AG04449 (cell line): ENCODE measurements at regions not wholly inside any gene's neighbourhood (a gene's known extent, or its start where the extent isn't known, plus 50 kb on each side); places are given as distances from the start of the nearest gene placed in this dataset.
"Not testable (repeated sequence)": the region's sequence is repeated elsewhere in the genome, so short reads cannot be mapped to it uniquely, and the experiment has no call there.

Source experiments
- CTCF ChIA-PET: fragments of 350-600 bp; formaldehyde crosslinking; extraction: SDS; loops from one replicate; lab custom pipeline; 2021; ENCODE audit warnings: antibody characterized with exemption; lab: Yijun Ruan, JAX
- POLR2A ChIA-PET: fragments of 400-600, 350-600 bp; formaldehyde crosslinking; extraction: SDS; loops from one replicate; lab custom pipeline; 2020; ENCODE audit warnings: antibody characterized with exemption, inconsistent platforms; lab: Yijun Ruan, JAX
- DNase-seq: peaks from one replicate; pipeline ENCODE4 v3.0.0-alpha.2; 2010; ENCODE audit warnings: low read depth, low spot score
- H3K4me3 ChIP-seq: 2 replicates; pipeline ENCODE4 v1.5.1; 2011; ENCODE audit warnings: low read depth, mild to moderate bottlenecking, control low read depth, low read length
- CTCF ChIP-seq: IDR thresholded peaks from one replicate; pipeline ENCODE4 v1.5.1; 2011; ENCODE audit warnings: mild to moderate bottlenecking, moderate library complexity, low read length, control low read depth, inconsistent platforms; ENCODE audit not compliant: insufficient read depth; ENCODE audit errors: missing control alignments

GRCh38 chrX:46185923-46186810 lies 359.1 kb downstream of the ZNF674 start:
- no peak overlapping the region for H3K4me3 ChIP-seq
- POLR2A ChIA-PET, result no interaction called here
- CTCF ChIA-PET, result interaction anchor here (0.9 kb wide), 1 partner anchor 14 kb away, joined by 3 read pairs; no protein-coding TSS in a partner anchor
- no peak for DNase-seq
- TF ChIP-seq CTCF, result no peak

- CTCF ChIA-PET, result no interaction called here
- no peak for TF ChIP-seq CTCF
- DNase-seq, result no peak
These were observed 360.5 kb downstream of the ZNF674 start for GRCh38 chrX:46184749-46185148.

GRCh38 chrX:46180258-46180687 lies 364.9 kb downstream of the ZNF674 start:
- H3K4me3 ChIP-seq, result no peak overlapping the region
- peak; percentile 51 for DNase-seq
- no peak for TF ChIP-seq CTCF
- ChIA-PET POLR2A (no interaction called here), CTCF (interaction anchor here (0.6 to 1.4 kb wide), 2 partner anchors 331 to 378 kb away, joined by 3 read pairs; no protein-coding TSS in a partner anchor)

More at GRCh38 chrX:46184749-46185148, 360.5 kb downstream of the ZNF674 start:
- POLR2A ChIA-PET, result no interaction called here
- no peak overlapping the region for H3K4me3 ChIP-seq

- ChIA-PET CTCF (interaction anchor here (0.6 to 1.4 kb wide), 2 partner anchors 331 to 378 kb away, joined by 3 read pairs; no protein-coding TSS in a partner anchor), POLR2A (no interaction called here)
- no peak overlapping the region for H3K4me3 ChIP-seq
- TF ChIP-seq CTCF, result no peak
- DNase-seq, result no peak
These were observed 365.5 kb downstream of the ZNF674 start for GRCh38 chrX:46179748-46180147.

- no peak for DNase-seq
- TF ChIP-seq CTCF, result no peak
- POLR2A ChIA-PET, result no interaction called here
- CTCF ChIA-PET, result no interaction called here
- H3K4me3 ChIP-seq, result no peak overlapping the region
These were observed 366.5 kb downstream of the ZNF674 start for GRCh38 chrX:46178763-46179162.

GRCh38 chrX:46173159-46173558 lies 372.1 kb downstream of the ZNF674 start:
- no peak overlapping the region for H3K4me3 ChIP-seq
- ChIA-PET CTCF (no interaction called here), POLR2A (no interaction called here)
- no peak for DNase-seq
- TF ChIP-seq CTCF, result no peak

GRCh38 chrX:46171457-46171856 lies 373.8 kb downstream of the ZNF674 start:
- DNase-seq, CTCF ChIA-PET, POLR2A ChIA-PET, H3K4me3 ChIP-seq: not testable (repeated sequence)
